H9 (cell line): ENCODE measurements at regions not wholly inside any gene's neighbourhood (a gene's known extent, or its start where the extent isn't known, plus 50 kb on each side); places are given as distances from the start of the nearest gene placed in this dataset.

ENCODE experiments used
- DNase-seq: peaks from one replicate; pipeline ENCODE4 v3.0.0-alpha.2; 2017
- H2AFZ ChIP-seq: one replicate; pipeline ENCODE4 v1.6.1; 2013; ENCODE audit warnings: mild to moderate bottlenecking, low read length, control low read depth, moderate library complexity
- H2AK5ac ChIP-seq: 2 replicates; pipeline ENCODE4 v1.6.1; 2013; ENCODE audit warnings: low read length, control low read depth, mixed read lengths; ENCODE audit not compliant: insufficient read length
- H2BK120ac ChIP-seq: one replicate; pipeline ENCODE4 v1.6.1; 2013; ENCODE audit warnings: low read depth, mild to moderate bottlenecking, low read length, control low read depth, inconsistent platforms; ENCODE audit not compliant: poor library complexity, severe bottlenecking
- H2BK12ac ChIP-seq: 2 replicates; pipeline ENCODE4 v1.6.1; 2013; ENCODE audit warnings: low read length, control low read depth, mixed read lengths, low read depth; ENCODE audit not compliant: insufficient read length
- H2BK15ac ChIP-seq: 2 replicates; pipeline ENCODE4 v1.6.1; 2013; ENCODE audit warnings: low read depth, low read length, control low read depth
- H2BK20ac ChIP-seq: one replicate; pipeline ENCODE4 v1.6.1; 2013; ENCODE audit warnings: low read depth, mild to moderate bottlenecking, low read length, control low read depth, inconsistent platforms; ENCODE audit not compliant: poor library complexity, severe bottlenecking
- H2BK5ac ChIP-seq: 2 replicates; pipeline ENCODE4 v1.6.1; 2013; ENCODE audit warnings: low read length, control low read depth, mixed read lengths; ENCODE audit not compliant: insufficient read length
- H3K14ac ChIP-seq: 2 replicates; pipeline ENCODE4 v1.6.1; 2013; ENCODE audit warnings: low read length, control low read depth; ENCODE audit not compliant: insufficient read depth
- H3K18ac ChIP-seq: 2 replicates; pipeline ENCODE4 v1.6.1; 2013; ENCODE audit warnings: low read depth, mild to moderate bottlenecking, mixed read lengths, low read length, control low read depth; ENCODE audit not compliant: insufficient read length
- H3K23ac ChIP-seq: 2 replicates; pipeline ENCODE4 v1.6.1; 2013; ENCODE audit warnings: low read length, control low read depth, mixed read lengths, low read depth; ENCODE audit not compliant: insufficient read length
- H3K23me2 ChIP-seq: 2 replicates; pipeline ENCODE4 v1.6.1; 2013; ENCODE audit warnings: low read depth, mild to moderate bottlenecking, mixed read lengths, low read length, control low read depth; ENCODE audit not compliant: insufficient read length, poor library complexity, severe bottlenecking
- H3K27ac ChIP-seq: 2 replicates; pipeline ENCODE4 v1.5.1; 2013; ENCODE audit warnings: low read length, control low read depth, mixed read lengths, low read depth; ENCODE audit not compliant: insufficient read length
- H3K27me3 ChIP-seq: 2 replicates; pipeline ENCODE4 v1.6.1; 2013; ENCODE audit warnings: low read length, control low read depth, inconsistent platforms; ENCODE audit not compliant: insufficient read depth
- H3K4ac ChIP-seq: 2 replicates; pipeline ENCODE4 v1.6.1; 2013; ENCODE audit warnings: low read depth, mild to moderate bottlenecking, control low read depth, inconsistent platforms, low read length, moderate library complexity
- H3K4me1 ChIP-seq: 2 replicates; pipeline ENCODE4 v1.6.1; 2013; ENCODE audit warnings: low read length, control low read depth, inconsistent platforms; ENCODE audit not compliant: insufficient read depth
- H3K4me2 ChIP-seq: 2 replicates; pipeline ENCODE4 v1.6.1; 2013; ENCODE audit warnings: low read length, control low read depth, mixed read lengths; ENCODE audit not compliant: insufficient read length, insufficient read depth
- H3K56ac ChIP-seq: 2 replicates; pipeline ENCODE4 v1.6.1; 2013; ENCODE audit warnings: low read depth, mild to moderate bottlenecking, mixed read lengths, low read length, control low read depth; ENCODE audit not compliant: insufficient read length
- H3K79me1 ChIP-seq: 2 replicates; pipeline ENCODE4 v1.6.1; 2013; ENCODE audit warnings: low read depth, mild to moderate bottlenecking, moderate library complexity, low read length, control low read depth, inconsistent platforms; ENCODE audit not compliant: insufficient read depth, poor library complexity, severe bottlenecking
- H3K79me2 ChIP-seq: 2 replicates; pipeline ENCODE4 v1.6.1; 2013; ENCODE audit warnings: low read length, control low read depth, inconsistent platforms; ENCODE audit not compliant: insufficient read depth
- H3K9ac ChIP-seq: 2 replicates; pipeline ENCODE4 v1.6.1; 2013; ENCODE audit warnings: low read length, control low read depth, mixed read lengths; ENCODE audit not compliant: insufficient read length; ENCODE audit errors: extremely low read depth
- H3K9me3 ChIP-seq: one replicate; pipeline ENCODE4 v1.6.1; 2013; ENCODE audit warnings: low read depth, low read length, inconsistent platforms; ENCODE audit not compliant: control insufficient read depth
- H3T11ph ChIP-seq: one replicate; pipeline ENCODE4 v1.6.1; 2013; ENCODE audit warnings: mild to moderate bottlenecking, low read length, control low read depth, inconsistent platforms
- H4K20me1 ChIP-seq: one replicate; pipeline ENCODE4 v1.6.1; 2013; ENCODE audit not compliant: control insufficient read depth, insufficient read length, insufficient read depth
- H4K5ac ChIP-seq: 2 replicates; pipeline ENCODE4 v1.6.1; 2013; ENCODE audit warnings: low read depth, mild to moderate bottlenecking, mixed read lengths, low read length, control low read depth; ENCODE audit not compliant: insufficient read length
- H4K8ac ChIP-seq: replicated peaks from 2 replicates; pipeline ENCODE4 v1.6.1; 2013; ENCODE audit warnings: low read length, control low read depth, mixed read lengths, low read depth; ENCODE audit not compliant: insufficient read length
- H4K91ac ChIP-seq: 2 replicates; pipeline ENCODE4 v1.6.1; 2013; ENCODE audit warnings: low read depth, mild to moderate bottlenecking, moderate library complexity, mixed read lengths, low read length, control low read depth; ENCODE audit not compliant: insufficient read length
- H3K27ac Mint-ChIP-seq, 3 experiments: 2 replicates in 2 of 3; 3 replicates in 1 of 3; pipeline ENCODE4 v1.8.0; 2020 to 2021; ENCODE audit warnings: mixed read lengths in 3 of 3, mild to moderate bottlenecking in 1 of 3, moderate library complexity in 1 of 3
- H3K27me3 Mint-ChIP-seq: 2 replicates; pipeline ENCODE4 v1.8.0; 2021; ENCODE audit warnings: low read depth, mild to moderate bottlenecking, moderate library complexity, mixed read lengths
- H3K36me3 Mint-ChIP-seq, 3 experiments: 2 replicates in 2 of 3; 3 replicates in 1 of 3; pipeline ENCODE4 v1.8.0; 2020 to 2021; ENCODE audit warnings: low read depth in 3 of 3, mixed read lengths in 3 of 3; ENCODE audit not compliant: insufficient read depth in 1 of 3
- H3K4me1 Mint-ChIP-seq, 2 experiments: 2 replicates each; pipeline ENCODE4 v1.8.0; 2020; ENCODE audit warnings: mixed read lengths in 2 of 2
- H3K4me3 Mint-ChIP-seq, 2 experiments: 2 replicates in 1 of 2; 3 replicates in 1 of 2; pipeline ENCODE4 v1.8.0; 2020 to 2021; ENCODE audit warnings: mild to moderate bottlenecking in 2 of 2, mixed read lengths in 2 of 2, moderate library complexity in 1 of 2
- H3K9me3 Mint-ChIP-seq, 2 experiments: 2 replicates in 1 of 2; 3 replicates in 1 of 2; pipeline ENCODE4 v1.8.0; 2020; ENCODE audit warnings: mild to moderate bottlenecking in 2 of 2, mixed read lengths in 2 of 2, moderate library complexity in 1 of 2
- WGBS: extraction: QIAGEN DNeasy Blood & Tissue Kit; methylation state at CpG from one replicate; pipeline ENCODE4 v1.1.7; 2013; ENCODE audit warnings: missing lambda C conversion rate, low lambda C conversion rate, mixed read lengths; ENCODE audit not compliant: insufficient read length; ENCODE audit errors: extremely low coverage; 5-methylcytosine and 5-hydroxymethylcytosine counted together
- TF ChIP-seq, protein P1 (sequence below): fragments of 200-600 bp; sonication (generic); conservative IDR thresholded peaks from 3 replicates; pipeline ENCODE4 v1.8.0; 2021; ENCODE audit warnings: antibody characterized with exemption, mild to moderate bottlenecking

DNA sequence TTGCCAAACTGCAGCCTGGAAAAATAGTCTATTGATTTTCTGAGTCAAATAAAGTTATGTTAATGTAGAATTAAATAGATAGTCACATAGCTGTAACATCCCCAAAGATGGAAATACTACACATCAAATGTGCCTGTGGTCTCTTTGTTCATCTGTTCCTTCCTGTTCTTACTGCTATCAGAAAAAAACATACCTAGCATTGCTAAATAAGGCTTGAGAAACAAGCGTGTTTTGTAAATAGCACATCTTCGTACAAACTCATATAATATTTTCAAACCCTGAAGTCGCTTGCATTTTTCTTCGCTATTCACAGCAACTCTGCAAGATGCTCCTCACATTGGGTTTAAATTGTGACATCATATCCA is 116.1 kb downstream of the KLF6 start:
- no peak overlapping the region for H3K9ac ChIP-seq
- H4K5ac ChIP-seq: no peak overlapping the region
- no peak overlapping the region for H3T11ph ChIP-seq
- peaks cover 13% of the 10 kb centered on the region for H3K27me3 Mint-ChIP-seq
- H2AFZ ChIP-seq: no peak overlapping the region
- H3K4me1 ChIP-seq: no peaks in the 10 kb centered on the region
- no peak overlapping the region for H3K14ac ChIP-seq
- H4K91ac ChIP-seq: no peak overlapping the region
- H2AK5ac ChIP-seq: no peak overlapping the region
- H3K56ac ChIP-seq: no peak overlapping the region
- H3K4ac ChIP-seq: no peak overlapping the region
- H2BK12ac ChIP-seq: no peak overlapping the region
- H4K8ac ChIP-seq: no peak overlapping the region
- H2BK20ac ChIP-seq: no peak overlapping the region
- no peak overlapping the region for H3K27ac ChIP-seq
- no peaks in the 10 kb centered on the region for H3K23me2 ChIP-seq
- DNase-seq: no peak
- no peaks in the 10 kb centered on the region for H3K79me1 ChIP-seq
- H4K20me1 ChIP-seq: no peaks in the 10 kb centered on the region
- H2BK15ac ChIP-seq: no peak overlapping the region
- H3K4me1 Mint-ChIP-seq: peaks cover 25% of the 10 kb centered on the region in 2 experiments
- H3K27ac Mint-ChIP-seq: peak overlapping the region in 1 of 3 experiments; percentile 72; a peak in 1 of 7 replicates
- TF ChIP-seq, protein P1, sequence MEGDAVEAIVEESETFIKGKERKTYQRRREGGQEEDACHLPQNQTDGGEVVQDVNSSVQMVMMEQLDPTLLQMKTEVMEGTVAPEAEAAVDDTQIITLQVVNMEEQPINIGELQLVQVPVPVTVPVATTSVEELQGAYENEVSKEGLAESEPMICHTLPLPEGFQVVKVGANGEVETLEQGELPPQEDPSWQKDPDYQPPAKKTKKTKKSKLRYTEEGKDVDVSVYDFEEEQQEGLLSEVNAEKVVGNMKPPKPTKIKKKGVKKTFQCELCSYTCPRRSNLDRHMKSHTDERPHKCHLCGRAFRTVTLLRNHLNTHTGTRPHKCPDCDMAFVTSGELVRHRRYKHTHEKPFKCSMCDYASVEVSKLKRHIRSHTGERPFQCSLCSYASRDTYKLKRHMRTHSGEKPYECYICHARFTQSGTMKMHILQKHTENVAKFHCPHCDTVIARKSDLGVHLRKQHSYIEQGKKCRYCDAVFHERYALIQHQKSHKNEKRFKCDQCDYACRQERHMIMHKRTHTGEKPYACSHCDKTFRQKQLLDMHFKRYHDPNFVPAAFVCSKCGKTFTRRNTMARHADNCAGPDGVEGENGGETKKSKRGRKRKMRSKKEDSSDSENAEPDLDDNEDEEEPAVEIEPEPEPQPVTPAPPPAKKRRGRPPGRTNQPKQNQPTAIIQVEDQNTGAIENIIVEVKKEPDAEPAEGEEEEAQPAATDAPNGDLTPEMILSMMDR: no peak
- no peak overlapping the region for H2BK120ac ChIP-seq
- no peaks in the 10 kb centered on the region for H3K9me3 ChIP-seq
- no peak overlapping the region for H3K18ac ChIP-seq
- no peaks in the 10 kb centered on the region for H3K79me2 ChIP-seq
- no peaks in the 10 kb centered on the region for H3K27me3 ChIP-seq
- H2BK5ac ChIP-seq: no peak overlapping the region
- no peak overlapping the region for H3K4me3 Mint-ChIP-seq
- no peak overlapping the region for H3K23ac ChIP-seq
- WGBS: no CpG with 5 or more reads among the region's 4 CpGs
- no peaks in the 10 kb centered on the region for H3K9me3 Mint-ChIP-seq
- H3K36me3 Mint-ChIP-seq: no peaks in the 10 kb centered on the region
- H3K4me2 ChIP-seq: no peak overlapping the region
